ENCODE measurements at regions not wholly inside any gene's neighbourhood (a gene's known extent, or its start where the extent isn't known, plus 50 kb on each side); places are given as distances from the start of the nearest gene placed in this dataset.

DNA sequence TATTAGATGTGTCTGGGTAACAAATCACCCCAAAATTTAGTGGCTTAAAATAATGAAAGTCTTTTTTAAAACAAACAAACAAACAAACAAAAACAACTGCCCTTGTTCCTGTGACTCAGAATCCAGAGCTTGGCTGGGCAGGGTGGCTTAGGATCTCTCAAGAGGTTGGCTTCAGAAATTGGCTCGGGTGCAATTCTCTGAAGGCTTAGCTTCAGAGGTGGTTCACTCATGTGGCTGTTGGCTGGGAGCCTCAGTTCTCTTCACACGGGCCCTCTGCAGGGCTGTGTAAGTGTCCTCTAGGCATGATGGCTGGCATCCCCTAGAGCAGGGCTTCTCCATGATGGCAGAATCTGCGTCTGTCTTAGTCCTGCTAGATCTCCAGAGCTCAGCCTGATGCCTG lies 179.9 kb upstream of the BCOR start:
- peaks cover 0 to 9% of the 10 kb centered on the region in 2 donors for H3K9me3 ChIP-seq
- no peaks in the 10 kb centered on the region for H3K4me1 ChIP-seq
- no peak overlapping the region for H3K4me3 ChIP-seq
- intact Hi-C loops (cut with DNase I), result no loop called here
- H3K27ac ChIP-seq, result no peak overlapping the region
- no peaks in the 10 kb centered on the region for H3K36me3 ChIP-seq
- no peaks in the 10 kb centered on the region for H3K27me3 ChIP-seq
- no peak for DNase-seq (ENCODE audit: low spot score in 2 of 2)
- TF ChIP-seq, protein P1, sequence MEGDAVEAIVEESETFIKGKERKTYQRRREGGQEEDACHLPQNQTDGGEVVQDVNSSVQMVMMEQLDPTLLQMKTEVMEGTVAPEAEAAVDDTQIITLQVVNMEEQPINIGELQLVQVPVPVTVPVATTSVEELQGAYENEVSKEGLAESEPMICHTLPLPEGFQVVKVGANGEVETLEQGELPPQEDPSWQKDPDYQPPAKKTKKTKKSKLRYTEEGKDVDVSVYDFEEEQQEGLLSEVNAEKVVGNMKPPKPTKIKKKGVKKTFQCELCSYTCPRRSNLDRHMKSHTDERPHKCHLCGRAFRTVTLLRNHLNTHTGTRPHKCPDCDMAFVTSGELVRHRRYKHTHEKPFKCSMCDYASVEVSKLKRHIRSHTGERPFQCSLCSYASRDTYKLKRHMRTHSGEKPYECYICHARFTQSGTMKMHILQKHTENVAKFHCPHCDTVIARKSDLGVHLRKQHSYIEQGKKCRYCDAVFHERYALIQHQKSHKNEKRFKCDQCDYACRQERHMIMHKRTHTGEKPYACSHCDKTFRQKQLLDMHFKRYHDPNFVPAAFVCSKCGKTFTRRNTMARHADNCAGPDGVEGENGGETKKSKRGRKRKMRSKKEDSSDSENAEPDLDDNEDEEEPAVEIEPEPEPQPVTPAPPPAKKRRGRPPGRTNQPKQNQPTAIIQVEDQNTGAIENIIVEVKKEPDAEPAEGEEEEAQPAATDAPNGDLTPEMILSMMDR (IDR thresholded peaks at IDR 0.05), result no peak

DNA sequence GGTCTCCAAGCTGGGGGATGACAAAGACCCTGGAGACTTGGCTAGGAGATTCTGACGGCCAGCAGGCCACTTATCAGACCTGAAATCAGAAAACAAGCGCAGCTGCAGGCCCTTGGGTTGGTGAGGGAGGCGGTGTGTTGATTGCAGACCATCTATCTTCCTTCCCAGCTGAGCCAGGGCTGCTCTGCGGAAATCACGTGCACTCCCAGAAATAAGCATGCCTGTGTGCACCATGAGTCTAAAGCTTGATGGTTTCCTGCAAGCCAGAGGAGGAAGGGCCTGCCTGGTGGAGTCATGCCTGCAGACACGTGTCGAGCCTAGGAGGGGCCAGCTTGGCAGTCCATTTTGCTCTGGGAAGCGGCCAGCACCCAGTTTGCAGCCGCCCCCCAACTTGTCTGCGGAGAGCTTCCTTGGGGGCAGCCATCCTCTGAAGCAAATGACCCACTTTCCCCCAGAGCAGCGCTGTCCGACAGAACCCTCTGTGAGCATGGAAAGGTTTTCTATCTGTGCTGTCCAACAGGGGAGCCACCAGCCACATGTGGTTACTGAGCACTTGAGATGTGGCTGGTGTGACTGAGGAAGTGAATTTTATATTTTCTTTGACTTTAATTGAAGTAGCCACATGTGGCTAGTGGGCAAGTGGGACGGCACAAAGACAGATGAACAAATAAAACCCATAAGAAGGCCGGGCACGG lies 175.7 kb upstream of the BCOR start:
- TF ChIP-seq, protein P1 (IDR thresholded peaks at IDR 0.05), result no peak
- DNase-seq (ENCODE audit: low spot score in 2 of 2), result no peak
- Histone ChIP-seq H3K36me3 (no peaks in the 10 kb centered on the region), H3K27ac (no peak overlapping the region), H3K9me3 (peaks cover 0 to 9% of the 10 kb centered on the region in 2 donors), H3K27me3 (no peaks in the 10 kb centered on the region), H3K4me1 (no peaks in the 10 kb centered on the region), H3K4me3 (no peak overlapping the region)
- intact Hi-C loops (cut with DNase I), result no loop called here

- intact Hi-C loops (cut with DNase I), result no loop called here
- no peak for DNase-seq (ENCODE audit: low spot score in 2 of 2)
- no peak overlapping the region for H3K4me3 ChIP-seq
- TF ChIP-seq, protein P1 (IDR thresholded peaks at IDR 0.05), result no peak
- H3K27ac ChIP-seq, result no peak overlapping the region
- no peaks in the 10 kb centered on the region for H3K27me3 ChIP-seq
- H3K36me3 ChIP-seq, result no peaks in the 10 kb centered on the region
- peaks cover 0 to under 1% of the 10 kb centered on the region in 2 donors for H3K4me1 ChIP-seq
- H3K9me3 ChIP-seq, result peaks cover 0 to 9% of the 10 kb centered on the region in 2 donors
Measured at GRCh38 chrX:40272776-40273175, 175.0 kb upstream of the BCOR start.

DNA sequence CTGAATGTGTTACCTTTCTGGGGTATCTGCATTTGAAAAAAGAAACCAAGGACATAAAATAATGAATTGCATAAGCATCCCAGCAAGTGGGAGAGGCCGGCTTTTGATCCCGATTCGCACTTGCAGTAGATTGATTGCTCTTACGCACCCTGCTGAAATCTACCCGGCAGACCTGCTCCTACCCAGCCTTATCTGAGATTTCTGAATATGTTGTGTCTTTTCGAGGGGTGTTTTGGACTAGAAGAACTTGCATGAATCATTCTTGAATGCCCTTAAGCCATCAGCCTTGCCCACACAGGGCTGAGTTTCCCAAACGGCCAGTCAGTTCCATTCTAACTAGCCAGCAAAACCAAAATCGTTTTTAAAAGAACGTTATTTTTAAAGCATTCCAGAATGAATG lies 174.4 kb upstream of the BCOR start:
- Histone ChIP-seq H3K4me3 (no peak overlapping the region), H3K9me3 (peaks cover 0 to 9% of the 10 kb centered on the region in 2 donors), H3K27ac (no peak overlapping the region), H3K36me3 (no peaks in the 10 kb centered on the region), H3K27me3 (no peaks in the 10 kb centered on the region), H3K4me1 (peaks cover 0 to 6% of the 10 kb centered on the region in 2 donors)
- intact Hi-C loops (cut with DNase I), result no loop called here
- no peak for DNase-seq (ENCODE audit: low spot score in 2 of 2)
- TF ChIP-seq, protein P1 (IDR thresholded peaks at IDR 0.05), result no peak

GRCh38 chrX:40268188-40268520 lies 170.4 kb upstream of the BCOR start:
- intact Hi-C loops (cut with DNase I), result loop anchor here (5.0 to 10.0 kb wide), 4 partner anchors 181 to 1463 kb away; partner anchors contain the start of gene MID1IP1
- Histone ChIP-seq H3K27ac (peak overlapping the region; percentile 69 to 89), H3K4me3 (no peak overlapping the region), H3K27me3 (no peaks in the 10 kb centered on the region), H3K9me3 (no peaks in the 10 kb centered on the region), H3K36me3 (no peaks in the 10 kb centered on the region), H3K4me1 (peaks cover 0 to 8% of the 10 kb centered on the region in 2 donors)
- no peak for DNase-seq (ENCODE audit: low spot score in 2 of 2)
- TF ChIP-seq, protein P1 (IDR thresholded peaks at IDR 0.05), result no peak

Measured in ascending aorta (tissue), 2 donors.